Posterior vena cava (tissue), 2 donors: ENCODE measurements at regions not wholly inside any gene's neighbourhood (a gene's known extent, or its start where the extent isn't known, plus 50 kb on each side); places are given as distances from the start of the nearest gene placed in this dataset.

Experiments
- DNase-seq: peaks from one replicate; pipeline ENCODE4 v3.0.0-alpha.2; 2020; ENCODE audit warnings: low spot score
- intact Hi-C, 2 donors: fragments of 100-400 bp; cut with DNase I; formaldehyde crosslinking; loops; one replicate each; pipeline versions ENCODE4 v1.14.1 to v1.14.2; 2022 to 2023
- donor health status: DM: yes; HTN: yes; CAD: no.
- donor health status: DM: yes; HTN: yes; CAD: no.

- intact Hi-C loops, result no loop called here
- no peak for DNase-seq
Measured at GRCh38 chr10:21171197-21171935, 274.3 kb upstream of the NEBL start.

- intact Hi-C loops, result no loop called here
- no peak for DNase-seq
Measured at GRCh38 chr10:21170216-21170615, 273.1 kb upstream of the NEBL start.

- intact Hi-C loops, result no loop called here
Measured at GRCh38 chr10:21169271-21169670, 272.2 kb upstream of the NEBL start.

GRCh38 chr10:21167288-21168010 lies 270.3 kb upstream of the NEBL start:
- intact Hi-C loops, result no loop called here
- no peak for DNase-seq

More at GRCh38 chr10:21169271-21169670, 272.2 kb upstream of the NEBL start:
- DNase-seq, result no peak

GRCh38 chr10:21166557-21167287 lies 269.6 kb upstream of the NEBL start:
- intact Hi-C loops, result no loop called here
- no peak for DNase-seq

- no peak for DNase-seq
- intact Hi-C loops, result no loop called here
Measured at GRCh38 chr10:21165489-21165888, 268.4 kb upstream of the NEBL start.

- DNase-seq, result no peak
- intact Hi-C loops, result no loop called here
Measured at GRCh38 chr10:21164687-21165086, 267.6 kb upstream of the NEBL start.

GRCh38 chr10:21162948-21163347 lies 265.8 kb upstream of the NEBL start:
- no peak for DNase-seq
- intact Hi-C loops, result no loop called here

- no peak for DNase-seq
- intact Hi-C loops, result no loop called here
Measured at GRCh38 chr10:21161647-21162046, 264.5 kb upstream of the NEBL start.

GRCh38 chr10:21161090-21161625 lies 264.0 kb upstream of the NEBL start:
- no peak for DNase-seq
- intact Hi-C loops, result no loop called here

- no peak for DNase-seq
- intact Hi-C loops, result no loop called here
Measured at GRCh38 chr10:21160116-21160515, 263.0 kb upstream of the NEBL start.

GRCh38 chr10:21159669-21160068 lies 262.6 kb upstream of the NEBL start:
- DNase-seq, result no peak

GRCh38 chr10:21158301-21158700 lies 261.2 kb upstream of the NEBL start:
- intact Hi-C loops, result no loop called here

More at GRCh38 chr10:21159669-21160068, 262.6 kb upstream of the NEBL start:
- intact Hi-C loops, result no loop called here

GRCh38 chr10:21157664-21158063 lies 260.6 kb upstream of the NEBL start:
- no peak for DNase-seq
- intact Hi-C loops, result no loop called here

More at GRCh38 chr10:21158301-21158700, 261.2 kb upstream of the NEBL start:
- DNase-seq, result no peak

GRCh38 chr10:21150166-21150565 lies 253.1 kb upstream of the NEBL start:
- DNase-seq, result no peak
- intact Hi-C loops, result no loop called here

- intact Hi-C loops, result no loop called here
- DNase-seq, result no peak
Measured at GRCh38 chr10:21146436-21146789, 249.3 kb upstream of the NEBL start.

GRCh38 chr10:21145751-21146435 lies 248.8 kb upstream of the NEBL start:
- intact Hi-C loops, result no loop called here
- DNase-seq, result no peak

GRCh38 chr10:21144047-21144446 lies 246.9 kb upstream of the NEBL start:
- intact Hi-C loops, result no loop called here

GRCh38 chr10:21141946-21142492 lies 244.9 kb upstream of the NEBL start:
- intact Hi-C loops, result no loop called here
- DNase-seq, result no peak

More at GRCh38 chr10:21144047-21144446, 246.9 kb upstream of the NEBL start:
- no peak for DNase-seq
